HCT116 (cell line): ENCODE measurements at regions not wholly inside any gene's neighbourhood (a gene's known extent, or its start where the extent isn't known, plus 50 kb on each side); places are given as distances from the start of the nearest gene placed in this dataset.
"Not testable (repeated sequence)": the region's sequence is repeated elsewhere in the genome, so short reads cannot be mapped to it uniquely, and the experiment has no call there.

Experiments used
- EGR1 ChIP-seq: IDR thresholded peaks from 2 replicates; pipeline ENCODE4 v1.6.1; 2012; ENCODE audit warnings: low read depth
- POLR2A ChIP-seq: IDR thresholded peaks from 2 replicates; pipeline ENCODE4 v1.7.0; 2011; ENCODE audit warnings: borderline replicate concordance; ENCODE audit not compliant: insufficient read depth, insufficient read length; ENCODE audit errors: extremely low read depth
- TCF7L2 ChIP-seq: IDR thresholded peaks from 2 replicates; pipeline ENCODE4 v1.7.0; 2011; ENCODE audit warnings: borderline replicate concordance, inconsistent platforms; ENCODE audit not compliant: insufficient read depth, insufficient read length; ENCODE audit errors: extremely low read depth
- YY1 ChIP-seq: IDR thresholded peaks from 2 replicates; pipeline ENCODE4 v1.6.1; 2011; ENCODE audit warnings: low read length, low read depth, moderate library complexity, mild to moderate bottlenecking; ENCODE audit not compliant: insufficient replicate concordance; ENCODE audit errors: extremely low read depth
- TF ChIP-seq, protein P1 (sequence below), 3 experiments: fragments of 200-600 bp in 1 of 3; sonication (generic) in 1 of 3; IDR thresholded peaks in 2 of 3; conservative IDR thresholded peaks in 1 of 3; 2 replicates each; pipeline ENCODE4 v1.5.1; 2012 to 2017; ENCODE audit warnings: low read depth in 2 of 3, low read length in 2 of 3, antibody characterized with exemption in 1 of 3, borderline replicate concordance in 1 of 3, control low read depth in 1 of 3, mild to moderate bottlenecking in 1 of 3, mixed read lengths in 1 of 3, mixed run types in 1 of 3, moderate library complexity in 1 of 3; ENCODE audit not compliant: insufficient read depth in 1 of 3

DNA sequence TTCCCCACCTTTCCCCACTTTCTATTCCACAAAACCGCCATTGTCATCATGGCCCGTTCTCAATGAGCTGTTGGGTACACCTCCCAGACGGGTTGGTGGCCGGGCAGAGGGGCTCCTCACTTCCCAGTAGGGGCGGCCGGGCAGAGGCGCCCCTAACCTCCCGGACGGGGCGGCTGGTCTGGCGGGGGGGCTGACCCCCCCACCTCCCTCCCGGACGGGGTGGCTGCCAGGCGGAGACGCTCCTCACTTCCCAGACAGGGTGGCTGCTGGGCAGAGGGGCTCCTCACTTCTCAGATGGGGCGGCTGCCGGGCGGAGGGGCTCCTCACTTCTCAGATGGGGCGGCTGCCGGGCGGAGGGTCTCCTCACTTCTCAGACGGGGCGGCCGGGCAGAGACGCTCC lies 299.7 kb downstream of the FLRT2 start:
- TF ChIP-seq YY1, POLR2A, EGR1, TCF7L2: not testable (repeated sequence)
- TF ChIP-seq, protein P1, sequence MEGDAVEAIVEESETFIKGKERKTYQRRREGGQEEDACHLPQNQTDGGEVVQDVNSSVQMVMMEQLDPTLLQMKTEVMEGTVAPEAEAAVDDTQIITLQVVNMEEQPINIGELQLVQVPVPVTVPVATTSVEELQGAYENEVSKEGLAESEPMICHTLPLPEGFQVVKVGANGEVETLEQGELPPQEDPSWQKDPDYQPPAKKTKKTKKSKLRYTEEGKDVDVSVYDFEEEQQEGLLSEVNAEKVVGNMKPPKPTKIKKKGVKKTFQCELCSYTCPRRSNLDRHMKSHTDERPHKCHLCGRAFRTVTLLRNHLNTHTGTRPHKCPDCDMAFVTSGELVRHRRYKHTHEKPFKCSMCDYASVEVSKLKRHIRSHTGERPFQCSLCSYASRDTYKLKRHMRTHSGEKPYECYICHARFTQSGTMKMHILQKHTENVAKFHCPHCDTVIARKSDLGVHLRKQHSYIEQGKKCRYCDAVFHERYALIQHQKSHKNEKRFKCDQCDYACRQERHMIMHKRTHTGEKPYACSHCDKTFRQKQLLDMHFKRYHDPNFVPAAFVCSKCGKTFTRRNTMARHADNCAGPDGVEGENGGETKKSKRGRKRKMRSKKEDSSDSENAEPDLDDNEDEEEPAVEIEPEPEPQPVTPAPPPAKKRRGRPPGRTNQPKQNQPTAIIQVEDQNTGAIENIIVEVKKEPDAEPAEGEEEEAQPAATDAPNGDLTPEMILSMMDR (IDR thresholded peaks at IDR 0.05 in 2 of 3, conservative IDR thresholded peaks at IDR 0.05 in 1 of 3; ENCODE audit: borderline replicate concordance in 1 of 3, insufficient read depth in 1 of 3, low read depth in 2 of 3, low read length in 2 of 3): not testable (repeated sequence)
